Epithelial cell of prostate (primary cell): ENCODE measurements at regions not wholly inside any gene's neighbourhood (a gene's known extent, or its start where the extent isn't known, plus 50 kb on each side); places are given as distances from the start of the nearest gene placed in this dataset.
"Not testable (repeated sequence)": the region's sequence is repeated elsewhere in the genome, so short reads cannot be mapped to it uniquely, and the experiment has no call there.

Experiments used
- DNase-seq: peaks from one replicate; pipeline ENCODE4 v3.0.0-alpha.2; 2011; ENCODE audit warnings: low read depth, low spot score
- H3K27ac ChIP-seq: fragments of 450-650 bp; 2 replicates; pipeline ENCODE4 v1.5.1; 2017; ENCODE audit warnings: mild to moderate bottlenecking

GRCh38 chr12:67019070-67019469, 250.1 kb upstream of the CAND1 start:
- no peak overlapping the region for H3K27ac ChIP-seq
- DNase-seq, result no peak

GRCh38 chr12:67025543-67026114, 243.5 kb upstream of the CAND1 start:
- no peak overlapping the region for H3K27ac ChIP-seq
- DNase-seq, result no peak

- DNase-seq, result no peak
- no peak overlapping the region for H3K27ac ChIP-seq
Measured at GRCh38 chr12:67026487-67027246, 242.5 kb upstream of the CAND1 start.

- no peak for DNase-seq
- H3K27ac ChIP-seq, result no peak overlapping the region
Measured at GRCh38 chr12:67028529-67028928, 240.6 kb upstream of the CAND1 start.

- H3K27ac ChIP-seq, result peak overlapping the region; percentile 36
- peak; percentile 76 for DNase-seq
Measured at GRCh38 chr12:67034110-67034879, 234.9 kb upstream of the CAND1 start.

DNA sequence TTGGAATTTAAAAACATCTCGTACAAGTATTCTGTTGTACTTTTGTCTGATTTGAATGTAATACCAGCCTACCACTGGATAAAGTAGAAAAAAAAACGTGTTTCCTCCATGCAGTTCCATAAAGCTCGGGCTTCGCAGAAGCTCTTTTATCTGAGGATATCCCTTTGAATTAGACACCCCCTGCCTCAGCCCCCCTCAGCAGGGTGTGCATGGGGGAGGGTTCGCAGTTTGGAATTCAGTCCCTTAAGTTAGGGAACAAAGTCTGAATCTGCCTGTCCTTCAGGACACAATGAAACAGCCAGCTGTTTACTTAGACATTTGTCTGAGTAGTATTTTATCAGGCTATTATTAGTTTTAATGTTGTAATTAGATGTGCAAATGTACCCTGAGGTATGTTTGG, 234.0 kb upstream of the CAND1 start:
- no peak for DNase-seq
- no peak overlapping the region for H3K27ac ChIP-seq

DNA sequence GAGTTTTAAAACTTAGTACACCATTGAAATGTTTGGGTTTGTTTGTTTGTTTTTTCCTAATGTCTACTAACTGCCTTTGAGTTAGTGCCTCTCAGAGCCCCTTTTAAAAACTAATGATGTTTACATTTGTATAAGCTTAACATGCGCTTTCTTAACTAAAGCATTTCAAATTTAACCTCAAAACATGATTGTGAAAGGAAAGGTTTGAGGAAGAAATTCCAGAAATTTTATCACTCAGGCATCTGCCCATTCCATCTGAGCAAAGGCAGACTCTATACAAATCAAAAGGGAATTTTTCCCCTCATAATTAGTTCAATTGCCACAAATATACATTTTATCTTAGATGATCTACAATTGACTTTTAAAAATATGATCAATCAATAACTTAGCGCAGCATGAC, 230.7 kb upstream of the CAND1 start:
- no peak overlapping the region for H3K27ac ChIP-seq
- DNase-seq, result no peak

- no peak overlapping the region for H3K27ac ChIP-seq
- no peak for DNase-seq
Measured at GRCh38 chr12:67039995-67040860, 228.9 kb upstream of the CAND1 start.

DNA sequence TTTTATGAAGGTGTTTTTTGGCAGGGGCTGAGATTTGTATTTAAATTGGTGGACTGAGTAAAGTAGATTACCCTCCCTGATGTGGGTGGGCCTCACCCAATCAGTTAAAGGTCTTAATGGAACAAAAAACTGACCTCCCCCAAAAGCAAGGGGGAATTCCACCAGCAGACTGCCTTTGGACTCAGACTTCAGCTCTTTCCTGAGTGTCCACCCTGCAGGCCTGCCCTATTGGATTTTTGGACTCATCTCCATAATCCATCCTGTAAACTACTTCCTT, 228.4 kb upstream of the CAND1 start:
- no peak overlapping the region for H3K27ac ChIP-seq
- no peak for DNase-seq

DNA sequence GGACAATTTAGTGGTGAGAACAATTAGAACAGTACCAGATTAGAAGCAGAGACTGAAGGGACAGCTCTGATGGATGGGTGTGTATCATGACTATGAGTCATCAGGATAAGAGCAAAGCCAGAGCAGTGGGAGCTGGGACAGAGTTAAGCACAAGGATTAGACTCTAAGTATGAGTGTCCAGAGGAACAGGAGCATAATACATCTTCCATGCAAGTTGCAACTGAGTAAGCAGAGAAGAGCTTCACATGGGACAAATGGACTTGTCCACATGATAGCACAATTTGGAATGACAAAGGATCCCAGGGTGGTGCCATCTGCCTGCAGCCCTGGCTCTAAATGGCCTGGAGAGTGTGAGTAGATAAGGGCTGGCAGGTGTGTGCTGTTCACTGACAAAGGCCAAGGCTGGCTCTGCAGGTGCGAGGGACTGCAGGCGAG, 226.4 kb upstream of the CAND1 start:
- no peak for DNase-seq
- no peak overlapping the region for H3K27ac ChIP-seq

GRCh38 chr12:67043771-67044170, 225.4 kb upstream of the CAND1 start:
- H3K27ac ChIP-seq, result no peak overlapping the region
- no peak for DNase-seq

DNA sequence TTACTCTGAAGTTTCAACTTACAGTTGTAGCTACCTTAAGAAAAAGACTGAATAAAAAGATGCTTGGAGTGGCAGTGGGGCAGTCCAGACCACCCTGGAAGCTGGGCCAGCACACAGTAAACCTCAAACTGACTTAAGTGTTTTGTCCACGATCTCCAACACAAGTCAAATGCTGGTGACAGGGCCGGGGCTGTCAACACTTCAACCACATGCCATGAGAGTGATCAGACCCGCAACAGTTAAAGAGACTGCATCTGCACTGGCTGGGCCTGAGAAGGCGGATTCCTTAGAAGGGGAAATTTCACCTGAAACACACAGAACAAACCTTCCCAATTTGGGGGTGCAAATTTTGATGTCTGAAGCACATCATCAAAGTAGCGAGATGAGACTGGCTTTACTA, 223.5 kb upstream of the CAND1 start:
- no peak overlapping the region for H3K27ac ChIP-seq
- no peak for DNase-seq

DNA sequence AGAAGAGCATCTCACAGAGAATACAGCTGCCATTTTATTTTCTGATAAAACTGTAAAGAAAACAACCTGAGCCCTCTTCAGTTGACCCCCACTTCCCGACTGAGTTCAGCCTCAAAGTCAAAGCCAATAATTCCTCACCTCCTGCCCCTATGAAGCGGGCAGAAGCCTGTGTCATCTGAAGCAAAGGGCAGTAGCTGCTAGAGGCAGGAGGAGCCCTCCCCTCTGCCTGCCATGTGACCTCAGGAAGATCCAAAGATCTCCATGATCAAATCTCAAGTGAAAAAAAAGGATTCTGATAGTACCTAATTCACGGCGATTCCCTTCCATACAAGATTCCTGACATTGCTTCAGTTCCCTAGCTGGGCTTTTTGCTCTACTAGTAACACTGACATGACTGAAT, 223.1 kb upstream of the CAND1 start:
- no peak overlapping the region for H3K27ac ChIP-seq
- no peak for DNase-seq

- no peak overlapping the region for H3K27ac ChIP-seq
- DNase-seq, result no peak
Measured at GRCh38 chr12:67047634-67048033, 221.5 kb upstream of the CAND1 start.

DNA sequence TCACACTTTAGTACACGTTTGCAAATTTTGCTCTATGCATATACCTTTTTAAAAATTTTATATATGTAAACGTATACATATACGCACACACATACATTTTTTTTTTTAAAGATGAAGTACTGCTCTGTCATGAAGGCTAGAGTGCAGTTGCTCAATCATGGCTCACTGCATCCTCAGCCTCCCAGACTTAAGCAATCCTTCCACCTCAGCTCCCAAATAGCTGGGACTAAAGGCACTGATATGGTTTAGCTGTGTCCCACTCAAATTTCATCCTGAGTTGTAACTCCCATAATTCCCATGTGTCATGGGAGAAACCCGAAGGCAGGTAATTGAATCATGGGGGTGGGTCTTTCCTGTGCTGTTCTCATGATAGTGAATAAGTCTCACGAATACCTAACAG, 220.8 kb upstream of the CAND1 start:
- no peak for DNase-seq
- H3K27ac ChIP-seq, result no peak overlapping the region

DNA sequence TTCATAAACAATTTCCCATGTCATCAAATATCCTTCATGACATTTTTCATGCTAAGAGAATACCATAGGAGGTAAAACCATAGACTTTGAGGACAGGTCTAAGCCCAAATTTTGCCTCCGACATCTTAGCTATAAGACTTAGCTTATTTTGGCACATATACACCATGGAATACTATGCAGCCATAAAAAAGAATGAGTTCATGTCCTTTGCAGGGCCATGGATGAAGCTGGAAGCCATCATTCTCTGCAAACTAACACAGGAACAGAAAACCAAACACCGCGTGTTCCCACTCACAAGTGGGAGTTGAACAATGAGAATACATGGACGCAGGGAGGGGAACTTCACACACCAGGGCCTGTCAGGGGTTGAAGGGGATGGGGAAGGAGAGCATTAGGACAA, 220.0 kb upstream of the CAND1 start:
- not testable (repeated sequence) for DNase-seq, H3K27ac ChIP-seq

DNA sequence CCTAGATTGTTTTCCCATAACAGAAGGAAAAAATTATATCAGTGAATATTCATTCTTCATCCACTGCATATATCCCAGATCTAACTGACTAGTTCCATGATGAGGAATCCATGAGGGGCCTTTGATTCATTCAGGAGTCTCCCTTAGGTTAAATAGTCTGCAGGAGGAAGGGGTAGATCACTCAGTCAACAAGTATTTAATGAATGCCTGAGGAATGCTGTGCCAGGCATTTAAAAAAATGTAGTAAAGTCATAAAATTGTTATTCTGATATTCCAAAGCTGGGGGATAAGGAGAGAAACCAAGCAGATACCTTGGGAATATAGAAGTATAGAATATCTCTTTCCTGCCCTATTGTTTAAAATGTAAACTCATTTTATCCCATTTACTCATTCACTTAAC, 216.2 kb upstream of the CAND1 start:
- no peak overlapping the region for H3K27ac ChIP-seq

DNA sequence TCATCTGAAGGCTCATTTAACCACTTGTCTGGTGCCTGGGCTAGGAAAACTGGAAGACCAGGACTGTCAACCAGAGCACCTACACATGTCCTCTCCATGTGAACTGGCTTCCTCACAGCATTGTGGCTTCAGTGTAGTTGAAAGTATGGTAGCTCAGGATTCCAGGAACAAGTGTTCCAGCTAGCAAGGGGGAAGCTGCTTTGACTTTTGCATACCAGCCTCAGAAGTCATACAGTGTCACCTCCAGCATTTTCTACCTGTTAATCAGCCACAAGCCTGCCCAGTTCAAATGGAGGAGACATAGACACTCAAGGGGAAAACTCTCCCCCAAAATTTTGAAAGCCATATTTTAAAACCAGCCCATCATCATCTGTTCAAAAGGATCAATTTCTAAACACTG, 212.8 kb upstream of the CAND1 start:
- H3K27ac ChIP-seq, result peak overlapping the region; percentile 39
- DNase-seq, result no peak

More for the DNA sequence above, 216.2 kb upstream of the CAND1 start:
- DNase-seq, result no peak

- no peak for DNase-seq
- peak overlapping the region; percentile 39 for H3K27ac ChIP-seq
Measured at GRCh38 chr12:67057072-67057471, 212.1 kb upstream of the CAND1 start.

- no peak overlapping the region for H3K27ac ChIP-seq
- no peak for DNase-seq
Measured at GRCh38 chr12:67062193-67062592, 207.0 kb upstream of the CAND1 start.
